ENCODE measurements at regions not wholly inside any gene's neighbourhood (a gene's known extent, or its start where the extent isn't known, plus 50 kb on each side); places are given as distances from the start of the nearest gene placed in this dataset.

- H3K4me1 ChIP-seq: no peaks in the 10 kb centered on the region
- H3K36me3 ChIP-seq: no peaks in the 10 kb centered on the region
- whole genome bisulfite sequencing: 88% methylated on average over 4 of the region's 4 CpGs
- H3K27me3 ChIP-seq: no peaks in the 10 kb centered on the region
- intact Hi-C loops (cut with DNase I): no loop called here
- no peak overlapping the region for H3K27ac ChIP-seq (replicated peaks in 1 of 4)
- no peak for TF ChIP-seq POLR2AphosphoS5 (IDR thresholded peaks at IDR 0.05)
- H3K9me3 ChIP-seq: no peaks in the 10 kb centered on the region
- no peak overlapping the region for H3K4me3 ChIP-seq
- DNase-seq (ENCODE audit: extremely low spot score): no peak
Measured at GRCh38 chr9:118896324-118897000, 472.8 kb downstream of the BRINP1 start.

- TF ChIP-seq POLR2A (IDR thresholded peaks at IDR 0.05; ENCODE audit: low read depth): no peak
- no peak for TF ChIP-seq POLR2AphosphoS5 (IDR thresholded peaks at IDR 0.05)
- TF ChIP-seq, protein P1, sequence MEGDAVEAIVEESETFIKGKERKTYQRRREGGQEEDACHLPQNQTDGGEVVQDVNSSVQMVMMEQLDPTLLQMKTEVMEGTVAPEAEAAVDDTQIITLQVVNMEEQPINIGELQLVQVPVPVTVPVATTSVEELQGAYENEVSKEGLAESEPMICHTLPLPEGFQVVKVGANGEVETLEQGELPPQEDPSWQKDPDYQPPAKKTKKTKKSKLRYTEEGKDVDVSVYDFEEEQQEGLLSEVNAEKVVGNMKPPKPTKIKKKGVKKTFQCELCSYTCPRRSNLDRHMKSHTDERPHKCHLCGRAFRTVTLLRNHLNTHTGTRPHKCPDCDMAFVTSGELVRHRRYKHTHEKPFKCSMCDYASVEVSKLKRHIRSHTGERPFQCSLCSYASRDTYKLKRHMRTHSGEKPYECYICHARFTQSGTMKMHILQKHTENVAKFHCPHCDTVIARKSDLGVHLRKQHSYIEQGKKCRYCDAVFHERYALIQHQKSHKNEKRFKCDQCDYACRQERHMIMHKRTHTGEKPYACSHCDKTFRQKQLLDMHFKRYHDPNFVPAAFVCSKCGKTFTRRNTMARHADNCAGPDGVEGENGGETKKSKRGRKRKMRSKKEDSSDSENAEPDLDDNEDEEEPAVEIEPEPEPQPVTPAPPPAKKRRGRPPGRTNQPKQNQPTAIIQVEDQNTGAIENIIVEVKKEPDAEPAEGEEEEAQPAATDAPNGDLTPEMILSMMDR (IDR thresholded peaks at IDR 0.05): no peak
- TF ChIP-seq EP300 (IDR thresholded peaks at IDR 0.05): no peak
- Histone ChIP-seq H3K4me3 (no peak overlapping the region), H3K27ac (replicated peaks in 1 of 4) (no peak overlapping the region), H3K9me3 (peaks cover 0 to 6% (median 2%) of the 10 kb centered on the region in 4 donors), H3K27me3 (no peaks in the 10 kb centered on the region), H3K36me3 (no peaks in the 10 kb centered on the region), H3K4me1 (no peaks in the 10 kb centered on the region)
- intact Hi-C loops (cut with DNase I): no loop called here
- DNase-seq (ENCODE audit: extremely low spot score): no peak
Measured at GRCh38 chr9:118918180-118918579, 451.1 kb downstream of the BRINP1 start.

DNA sequence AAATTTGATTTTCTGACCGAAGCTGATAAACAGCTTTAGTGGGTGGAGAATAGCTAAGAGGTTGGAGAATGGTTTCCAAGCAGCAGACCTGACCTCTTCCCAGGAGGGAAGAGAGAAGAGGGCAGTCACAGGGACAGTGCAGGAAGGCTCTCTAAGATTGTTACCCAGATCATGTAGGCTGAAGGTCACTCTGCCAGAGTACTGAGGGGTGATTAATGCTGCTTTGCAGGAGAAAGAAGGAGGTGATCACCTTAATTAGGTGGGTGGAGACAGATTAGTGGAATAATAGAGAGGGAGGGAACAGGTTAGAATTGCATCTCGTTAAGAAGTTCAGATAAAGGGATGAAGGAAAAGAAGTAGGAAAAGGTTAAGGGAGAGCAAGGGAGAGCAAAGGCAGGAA lies 440.5 kb downstream of the BRINP1 start:
- Histone ChIP-seq H3K36me3 (no peaks in the 10 kb centered on the region), H3K9me3 (no peaks in the 10 kb centered on the region), H3K4me1 (no peaks in the 10 kb centered on the region), H3K27me3 (no peaks in the 10 kb centered on the region), H3K4me3 (no peak overlapping the region), H3K27ac (replicated peaks in 1 of 4) (no peak overlapping the region)
- no peak for DNase-seq (ENCODE audit: extremely low spot score)
- TF ChIP-seq POLR2A (IDR thresholded peaks at IDR 0.05; ENCODE audit: low read depth) (no peak), EP300 (IDR thresholded peaks at IDR 0.05) (no peak), POLR2AphosphoS5 (IDR thresholded peaks at IDR 0.05) (no peak)
- TF ChIP-seq, protein P1 (IDR thresholded peaks at IDR 0.05): no peak
- WGBS: 46% methylated on average over 2 of the region's 2 CpGs
- intact Hi-C loops (cut with DNase I): no loop called here

GRCh38 chr9:118929287-118929686 lies 439.9 kb downstream of the BRINP1 start:
- DNase-seq (ENCODE audit: extremely low spot score): no peak
- Histone ChIP-seq H3K27me3 (no peaks in the 10 kb centered on the region), H3K36me3 (no peaks in the 10 kb centered on the region), H3K4me3 (no peak overlapping the region), H3K4me1 (no peaks in the 10 kb centered on the region), H3K9me3 (no peaks in the 10 kb centered on the region), H3K27ac (replicated peaks in 1 of 4) (no peak overlapping the region)
- WGBS: 87% methylated on average over 2 of the region's 2 CpGs
- intact Hi-C loops (cut with DNase I): no loop called here
- TF ChIP-seq, protein P1 (IDR thresholded peaks at IDR 0.05): no peak
- TF ChIP-seq EP300 (IDR thresholded peaks at IDR 0.05): no peak
- TF ChIP-seq POLR2A (IDR thresholded peaks at IDR 0.05; ENCODE audit: low read depth): no peak
- TF ChIP-seq POLR2AphosphoS5 (IDR thresholded peaks at IDR 0.05): no peak

DNA sequence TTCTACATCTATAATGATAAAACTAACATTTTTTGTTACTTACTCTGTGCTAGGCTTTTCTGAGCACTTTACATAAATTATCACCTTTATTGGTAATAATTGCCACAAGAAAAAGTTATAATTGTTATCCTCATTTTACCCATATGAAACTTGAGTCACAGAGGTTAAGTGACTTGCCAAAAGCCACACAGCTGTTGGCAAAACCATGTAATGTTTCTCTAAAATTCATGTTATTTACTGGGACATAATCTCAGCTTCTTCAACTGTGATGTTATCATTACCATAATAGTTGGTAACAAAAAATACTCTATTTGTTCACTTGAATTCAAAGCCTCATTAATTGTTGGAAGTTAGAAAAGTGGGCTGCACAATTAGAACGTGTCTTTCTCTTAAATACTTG lies 437.3 kb downstream of the BRINP1 start:
- 59% methylated on average over 1 of the region's 1 CpG for WGBS
- H3K4me3 ChIP-seq: no peak overlapping the region

More for the DNA sequence above, 437.3 kb downstream of the BRINP1 start:
- intact Hi-C loops (cut with DNase I): no loop called here
- Histone ChIP-seq H3K4me1 (no peaks in the 10 kb centered on the region), H3K27ac (replicated peaks in 1 of 4) (no peak overlapping the region), H3K36me3 (no peaks in the 10 kb centered on the region), H3K27me3 (no peaks in the 10 kb centered on the region), H3K9me3 (no peaks in the 10 kb centered on the region)
- DNase-seq (ENCODE audit: extremely low spot score): no peak
- no peak for TF ChIP-seq POLR2A (IDR thresholded peaks at IDR 0.05; ENCODE audit: low read depth)
- no peak for TF ChIP-seq EP300 (IDR thresholded peaks at IDR 0.05)
- TF ChIP-seq, protein P1 (IDR thresholded peaks at IDR 0.05): no peak
- TF ChIP-seq POLR2AphosphoS5 (IDR thresholded peaks at IDR 0.05): no peak

Measured in esophagus muscularis mucosa (tissue), 4 donors.